Esophagus squamous epithelium (tissue), 5 donors: ENCODE measurements at regions not wholly inside any gene's neighbourhood (a gene's known extent, or its start where the extent isn't known, plus 50 kb on each side); places are given as distances from the start of the nearest gene placed in this dataset.

ENCODE experiments used
- DNase-seq: peaks from one replicate; lab custom pipeline; 2025; lab: John Stamatoyannopoulos, UW
- H3K27ac ChIP-seq, 4 donors: fragments of 200-600 bp; sonication (generic); one replicate each; pipeline ENCODE4 v1.5.1; 2016 to 2019; ENCODE audit warnings: mild to moderate bottlenecking in 1 of 4
- H3K27me3 ChIP-seq, 4 donors: fragments of 200-600 bp; sonication (generic); 1 replicate in 3 of 4; 2 replicates in 1 of 4; pipeline versions ENCODE4 v1.5.1 to v1.6.0; 2017 to 2021; ENCODE audit warnings: antibody characterized with exemption in 1 of 4
- H3K36me3 ChIP-seq, 3 donors: fragments of 200-600 bp; sonication (generic); one replicate each; pipeline ENCODE4 v1.5.1; 2016 to 2019
- H3K4me1 ChIP-seq, 3 donors: fragments of 200-600 bp; sonication (generic); one replicate each; pipeline ENCODE4 v1.5.1; 2017 to 2019
- H3K4me3 ChIP-seq, 4 donors: fragments of 200-600 bp; sonication (generic); 1 replicate in 3 of 4; 2 replicates in 1 of 4; pipeline ENCODE4 v1.5.1; 2016 to 2019; ENCODE audit warnings: mild to moderate bottlenecking in 2 of 4, moderate library complexity in 1 of 4
- H3K9me3 ChIP-seq, 3 donors: fragments of 200-600 bp; sonication (generic); one replicate each; pipeline ENCODE4 v1.5.1; 2016 to 2019
- POLR2A ChIP-seq, 4 donors: fragments of 450-650 bp; IDR thresholded peaks; one replicate each; pipeline ENCODE4 v1.6.1; 2017; ENCODE audit warnings: antibody characterized with exemption in 4 of 4, mild to moderate bottlenecking in 4 of 4, moderate library complexity in 3 of 4
- WGBS, 2 donors: methylation state at CpG; one replicate each; pipeline ENCODE4 v1.1.5; 2018; 5-methylcytosine and 5-hydroxymethylcytosine counted together
- intact Hi-C: fragments of 100-400 bp; cut with DNase I; formaldehyde crosslinking; loops from one replicate; pipeline ENCODE4 v1.15.0; 2022
- TF ChIP-seq, protein P1 (sequence below), 6 experiments: fragments of 450-650 bp in 4 of 6; fragments of 200-600 bp in 2 of 6; sonication (generic) in 2 of 6; IDR thresholded peaks; one replicate each; pipeline ENCODE4 v1.5.1; 2016 to 2019; ENCODE audit warnings: antibody characterized with exemption in 6 of 6, mild to moderate bottlenecking in 4 of 6, moderate library complexity in 4 of 6
- donor health status: DM: yes; HTN: yes; CAD: no.

DNA sequence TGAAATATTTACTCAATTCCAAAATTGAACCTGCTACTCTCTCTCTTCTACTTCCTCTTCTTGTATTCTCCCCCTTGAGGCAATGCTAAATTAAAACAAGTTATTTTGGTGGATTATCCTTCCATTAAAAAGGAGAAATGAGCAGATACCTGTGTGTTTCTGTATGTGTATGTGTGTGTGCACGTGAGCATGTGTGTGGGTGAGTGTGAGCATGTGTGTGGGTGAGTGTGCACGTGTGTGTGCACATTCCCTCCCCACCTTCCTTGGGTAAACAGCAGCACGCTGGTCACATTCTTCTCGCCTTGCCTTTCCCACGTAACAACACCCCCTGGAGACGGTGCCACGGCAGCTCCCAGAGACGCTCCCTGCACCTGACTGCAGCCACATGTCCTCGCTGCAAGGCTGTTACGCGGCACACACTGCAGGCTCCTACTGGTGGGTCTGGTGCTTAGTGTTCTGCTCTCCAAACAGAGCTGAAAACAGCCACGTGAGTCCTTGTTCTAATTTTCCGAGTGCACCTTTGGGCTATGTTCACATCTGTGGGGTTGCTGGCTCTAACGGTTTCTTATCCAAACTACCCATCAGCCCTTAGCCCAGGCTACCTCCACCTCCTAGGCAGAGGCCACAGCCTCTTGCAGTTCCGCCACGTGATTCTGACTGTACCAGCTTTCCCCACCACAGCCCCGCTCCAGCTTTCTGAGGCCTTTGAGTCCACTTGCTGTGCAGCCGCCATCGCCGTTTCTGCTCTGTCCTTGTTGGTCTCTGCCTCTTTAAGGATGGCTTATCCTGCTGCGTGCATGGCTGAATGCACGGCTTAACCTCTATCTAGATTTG lies 123.4 kb downstream of the CTTN start:
- H3K27me3 ChIP-seq, result peaks cover 0 to 47% (median 0%) of the 10 kb centered on the region in 4 donors

DNA sequence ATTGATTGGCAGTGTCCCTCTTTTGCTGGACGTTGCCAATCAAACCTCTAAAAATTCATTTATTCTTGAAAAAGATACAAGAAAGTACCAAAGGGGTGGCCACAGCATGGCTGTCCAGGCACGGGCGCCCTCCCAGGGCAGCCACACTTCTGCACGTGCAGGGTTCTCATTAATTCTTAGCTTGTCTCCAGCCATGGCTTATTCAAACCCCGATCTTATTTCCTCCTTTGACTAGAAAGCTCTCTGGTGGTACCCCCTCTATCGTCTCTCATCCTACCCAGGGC lies 123.9 kb downstream of the CTTN start:
- 75 to 78% methylated on average over 6 of the region's 6 CpGs for WGBS, 2 donors
- H3K36me3 ChIP-seq, result no peaks in the 10 kb centered on the region
- intact Hi-C loops, result no loop called here
- peaks cover 0 to 47% (median 0%) of the 10 kb centered on the region in 4 donors for H3K27me3 ChIP-seq
- peaks cover 0 to 14% (median 3%) of the 10 kb centered on the region in 3 donors for H3K4me1 ChIP-seq
- DNase-seq, result no peak
- H3K9me3 ChIP-seq, result no peaks in the 10 kb centered on the region
- no peak overlapping the region for H3K4me3 ChIP-seq
- no peak overlapping the region for H3K27ac ChIP-seq
- TF ChIP-seq, protein P1, sequence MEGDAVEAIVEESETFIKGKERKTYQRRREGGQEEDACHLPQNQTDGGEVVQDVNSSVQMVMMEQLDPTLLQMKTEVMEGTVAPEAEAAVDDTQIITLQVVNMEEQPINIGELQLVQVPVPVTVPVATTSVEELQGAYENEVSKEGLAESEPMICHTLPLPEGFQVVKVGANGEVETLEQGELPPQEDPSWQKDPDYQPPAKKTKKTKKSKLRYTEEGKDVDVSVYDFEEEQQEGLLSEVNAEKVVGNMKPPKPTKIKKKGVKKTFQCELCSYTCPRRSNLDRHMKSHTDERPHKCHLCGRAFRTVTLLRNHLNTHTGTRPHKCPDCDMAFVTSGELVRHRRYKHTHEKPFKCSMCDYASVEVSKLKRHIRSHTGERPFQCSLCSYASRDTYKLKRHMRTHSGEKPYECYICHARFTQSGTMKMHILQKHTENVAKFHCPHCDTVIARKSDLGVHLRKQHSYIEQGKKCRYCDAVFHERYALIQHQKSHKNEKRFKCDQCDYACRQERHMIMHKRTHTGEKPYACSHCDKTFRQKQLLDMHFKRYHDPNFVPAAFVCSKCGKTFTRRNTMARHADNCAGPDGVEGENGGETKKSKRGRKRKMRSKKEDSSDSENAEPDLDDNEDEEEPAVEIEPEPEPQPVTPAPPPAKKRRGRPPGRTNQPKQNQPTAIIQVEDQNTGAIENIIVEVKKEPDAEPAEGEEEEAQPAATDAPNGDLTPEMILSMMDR (IDR thresholded peaks at IDR 0.05), result no peak
- TF ChIP-seq POLR2A (IDR thresholded peaks at IDR 0.05), result no peak

More for the DNA sequence above, 123.4 kb downstream of the CTTN start:
- H3K4me3 ChIP-seq, result no peak overlapping the region
- H3K9me3 ChIP-seq, result no peaks in the 10 kb centered on the region
- TF ChIP-seq POLR2A (IDR thresholded peaks at IDR 0.05), result no peak
- TF ChIP-seq, protein P1 (IDR thresholded peaks at IDR 0.05), result no peak
- no peaks in the 10 kb centered on the region for H3K36me3 ChIP-seq
- H3K27ac ChIP-seq, result no peak overlapping the region
- H3K4me1 ChIP-seq, result peaks cover 0 to 14% (median 3%) of the 10 kb centered on the region in 3 donors
- intact Hi-C loops, result no loop called here
- WGBS, 2 donors, result 65 to 78% methylated on average over 21 to 22 of the region's 22 CpGs
- DNase-seq, result no peak

DNA sequence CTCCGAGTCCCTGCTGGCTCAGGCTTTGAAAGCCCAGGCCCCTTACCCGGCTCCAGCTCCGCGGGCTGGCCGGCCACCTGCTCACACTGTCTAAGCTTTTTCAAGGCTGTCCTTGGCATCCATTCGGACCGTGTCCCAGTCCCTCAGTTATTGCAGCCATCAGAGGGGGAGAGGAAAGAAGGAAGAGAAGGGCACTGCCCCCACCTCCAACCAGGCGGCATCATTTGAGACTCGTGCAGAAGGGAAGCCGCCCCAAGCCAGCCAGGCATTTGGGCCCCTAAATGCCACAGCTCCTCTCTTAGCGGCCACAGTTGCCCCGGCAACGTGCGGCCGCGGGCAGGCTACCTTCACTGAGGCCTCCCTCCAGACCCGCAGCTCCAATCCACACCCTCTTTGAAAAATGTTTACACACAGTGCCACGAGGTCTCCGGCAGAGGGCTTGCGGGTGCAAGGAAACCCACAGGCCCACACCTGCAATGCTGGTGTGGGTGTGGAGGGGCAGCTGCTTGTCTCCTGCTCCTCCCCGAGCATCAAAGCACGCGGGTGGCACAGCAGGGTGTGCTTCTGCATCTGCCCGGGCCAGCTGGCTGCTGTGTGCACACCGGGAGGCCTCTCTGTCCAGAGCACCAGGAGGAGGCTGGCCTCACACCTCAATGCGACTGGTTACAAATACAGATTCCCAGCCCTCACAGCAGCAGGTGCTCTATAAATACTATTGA lies 124.4 kb downstream of the CTTN start:
- H3K27ac ChIP-seq, result no peak overlapping the region
- no peaks in the 10 kb centered on the region for H3K9me3 ChIP-seq
- intact Hi-C loops, result no loop called here
- H3K4me3 ChIP-seq, result no peak overlapping the region
- TF ChIP-seq, protein P1 (IDR thresholded peaks at IDR 0.05), result peak in 1 of 6 experiments; percentile 17
- TF ChIP-seq POLR2A (IDR thresholded peaks at IDR 0.05), result no peak
- H3K36me3 ChIP-seq, result no peaks in the 10 kb centered on the region
- WGBS, 2 donors, result 30 to 79% methylated on average over 7 to 8 of the region's 26 CpGs
- DNase-seq, result no peak
- peaks cover 0 to 47% (median 0%) of the 10 kb centered on the region in 4 donors for H3K27me3 ChIP-seq
- peaks cover 0 to 14% (median 3%) of the 10 kb centered on the region in 3 donors for H3K4me1 ChIP-seq

DNA sequence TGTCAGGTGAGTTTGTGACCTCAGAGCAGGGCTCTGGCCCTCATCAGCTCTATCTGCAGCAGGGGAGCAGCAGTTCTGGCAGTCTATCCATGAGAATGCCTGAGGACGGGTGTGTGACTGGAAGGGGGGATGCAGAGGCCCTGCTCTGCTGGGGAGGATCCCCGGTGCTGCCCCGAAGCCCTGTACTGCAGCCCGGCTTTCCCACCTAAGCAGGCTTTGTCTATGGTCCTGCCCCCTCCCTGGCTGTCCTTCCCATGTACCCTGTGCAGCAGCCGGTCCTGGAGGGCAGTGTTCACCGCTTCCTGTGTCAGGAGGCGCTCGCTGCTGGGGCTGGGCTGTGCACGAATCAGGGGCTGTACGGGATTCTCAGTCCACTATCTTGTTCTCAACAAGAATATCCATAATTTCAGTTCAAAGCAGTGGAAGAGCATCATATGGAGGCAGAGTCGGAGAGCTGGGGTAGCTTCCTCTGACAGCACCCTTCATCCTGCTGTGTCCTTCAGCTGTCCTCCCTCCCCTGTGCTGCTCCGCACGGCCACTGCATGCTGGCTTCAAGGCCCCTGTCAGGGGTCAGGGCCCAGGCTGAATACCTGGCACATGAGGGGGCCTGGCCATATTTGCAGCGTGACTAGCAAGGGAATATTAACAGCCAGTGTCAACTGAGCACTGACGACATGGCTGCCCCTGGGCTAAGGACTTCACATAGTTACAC lies 125.2 kb downstream of the CTTN start:
- Histone ChIP-seq H3K27me3 (peaks cover 0 to 47% (median 0%) of the 10 kb centered on the region in 4 donors), H3K9me3 (no peaks in the 10 kb centered on the region), H3K4me3 (no peak overlapping the region), H3K4me1 (peaks cover 0 to 14% (median 3%) of the 10 kb centered on the region in 3 donors), H3K27ac (no peak overlapping the region), H3K36me3 (no peaks in the 10 kb centered on the region)
- 73 to 80% methylated on average over 6 to 12 of the region's 15 CpGs for WGBS, 2 donors
- no peak for TF ChIP-seq POLR2A (IDR thresholded peaks at IDR 0.05)
- no peak for DNase-seq
- intact Hi-C loops, result no loop called here

DNA sequence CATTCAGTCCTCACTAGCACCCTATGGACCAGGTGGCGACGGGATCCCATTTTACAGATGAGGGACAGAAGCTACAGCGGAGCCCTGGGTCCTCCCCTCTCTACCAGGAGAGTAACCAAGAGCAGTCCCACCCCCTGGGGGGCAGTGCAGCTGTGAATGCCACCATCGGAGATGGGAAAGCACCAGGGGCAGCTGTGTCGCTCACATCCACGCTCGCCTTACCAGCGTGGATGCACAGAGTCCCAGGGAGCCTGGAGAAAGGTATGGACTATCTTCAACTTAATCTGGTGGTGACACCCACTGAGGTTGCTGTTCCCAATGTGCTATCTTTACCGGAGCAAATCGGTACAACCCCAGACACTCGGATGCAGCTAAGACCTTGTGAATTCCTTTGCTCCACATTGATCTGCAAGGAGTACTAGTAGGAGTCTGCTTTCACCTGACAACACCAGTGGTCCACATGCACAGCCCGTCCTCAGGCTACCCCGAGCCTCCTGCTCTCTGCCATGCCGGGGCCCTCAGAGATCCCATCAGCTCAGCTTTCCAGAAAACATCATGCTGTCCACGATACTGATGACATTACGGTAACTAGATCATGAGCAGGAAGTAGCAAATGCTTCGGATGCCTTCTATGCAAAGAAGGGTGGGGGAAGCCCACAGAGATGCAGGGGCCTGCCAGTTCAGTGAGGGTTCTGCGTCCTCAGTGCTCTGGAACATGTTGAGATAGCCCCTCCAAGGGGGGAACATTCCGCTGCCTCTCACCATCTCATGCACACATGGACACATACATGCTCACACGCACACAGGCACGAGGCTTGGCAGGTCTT lies 126.0 kb downstream of the CTTN start:
- H3K4me3 ChIP-seq, result no peak overlapping the region
- intact Hi-C loops, result no loop called here
- DNase-seq, result no peak
- TF ChIP-seq, protein P1 (IDR thresholded peaks at IDR 0.05), result no peak
- TF ChIP-seq POLR2A (IDR thresholded peaks at IDR 0.05), result no peak
- peaks cover 0 to 14% (median 3%) of the 10 kb centered on the region in 3 donors for H3K4me1 ChIP-seq
- H3K27ac ChIP-seq, result no peak overlapping the region
- H3K27me3 ChIP-seq, result peaks cover 0 to 47% (median 0%) of the 10 kb centered on the region in 4 donors
- no peaks in the 10 kb centered on the region for H3K36me3 ChIP-seq
- H3K9me3 ChIP-seq, result no peaks in the 10 kb centered on the region
- 10 to 61% methylated on average over 2 to 13 of the region's 21 CpGs for WGBS, 2 donors
